ENCODE measurements at regions not wholly inside any gene's neighbourhood (a gene's known extent, or its start where the extent isn't known, plus 50 kb on each side); places are given as distances from the start of the nearest gene placed in this dataset.

DNA sequence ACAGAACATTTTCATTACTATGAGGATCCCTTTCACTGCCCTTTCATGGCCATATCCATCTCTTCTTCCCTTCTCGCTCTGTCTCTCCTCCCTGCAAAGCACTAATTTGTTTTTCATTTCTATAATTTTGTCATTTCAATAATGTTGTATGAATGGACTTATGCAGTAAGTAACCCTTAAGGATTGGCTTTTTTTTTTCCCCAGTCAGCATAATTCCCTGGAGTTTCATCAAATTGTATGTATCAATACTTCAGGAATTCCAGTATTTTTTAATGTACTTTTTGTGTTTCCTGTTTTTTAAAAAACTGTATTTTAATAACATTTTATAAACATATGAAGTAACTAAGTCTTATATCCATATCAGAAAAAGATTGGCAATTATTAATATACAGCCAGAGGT is 1016.0 kb upstream of the SEMA6D start (continued):
- TF ChIP-seq CHD7 (IDR thresholded peaks at IDR 0.05; ENCODE audit: insufficient replicate concordance, low read length) (no peak), KDM1A (IDR thresholded peaks at IDR 0.05; ENCODE audit: borderline replicate concordance, low read length) (no peak), CHD2 (IDR thresholded peaks at IDR 0.05; ENCODE audit: low read length) (no peak), NANOG (IDR thresholded peaks at IDR 0.05; ENCODE audit: insufficient read depth, low read depth, low read length, poor library complexity, severe bottlenecking) (no peak), EP300 (IDR thresholded peaks at IDR 0.05; ENCODE audit: borderline replicate concordance in 1 of 2, low read depth in 2 of 2, low read length in 2 of 2) (no peak)

Measured in H1 (cell line).